ENCODE measurements at regions not wholly inside any gene's neighbourhood (a gene's known extent, or its start where the extent isn't known, plus 50 kb on each side); places are given as distances from the start of the nearest gene placed in this dataset.

- WGBS (ENCODE audit: insufficient coverage): 69% methylated on average over 8 of the region's 17 CpGs
- Mint-ChIP-seq H3K27me3 (ENCODE audit: low read depth in 3 of 3) (peaks cover 0 to 2% (median 0%) of the 10 kb centered on the region in 3 donors), H3K9me3 (peaks cover 0 to 7% (median 0%) of the 10 kb centered on the region in 7 donors), H3K4me1 (no peaks in the 10 kb centered on the region), H3K27ac (no peak overlapping the region), H3K4me3 (no peak overlapping the region), H3K36me3 (no peaks in the 10 kb centered on the region)
- H3K27me3 ChIP-seq (ENCODE audit: control insufficient read depth in 2 of 2, insufficient read depth in 2 of 2, low read length in 2 of 2): no peaks in the 10 kb centered on the region
- H4K20me1 ChIP-seq (ENCODE audit: insufficient read depth, low read length): no peaks in the 10 kb centered on the region
- no peaks in the 10 kb centered on the region for H3K79me2 ChIP-seq (ENCODE audit: insufficient read depth, low read length)
- no peak overlapping the region for H2AFZ ChIP-seq (ENCODE audit: insufficient read depth, low read depth, low read length, poor library complexity, severe bottlenecking)
- no peak for TF ChIP-seq CTCF (IDR thresholded peaks at IDR 0.05)
- intact Hi-C loops (cut with micrococcal nuclease): no loop called here
- DNase-seq: no peak
- no peaks in the 10 kb centered on the region for H3K4me1 ChIP-seq (ENCODE audit: control insufficient read depth in 1 of 2, insufficient read depth in 2 of 2, low read length in 2 of 2)
- no peaks in the 10 kb centered on the region for H3K9me3 ChIP-seq (replicated peaks in 1 of 2; ENCODE audit: control insufficient read depth in 1 of 2, insufficient read depth in 1 of 2, low read length in 2 of 2)
- H3K27ac ChIP-seq (ENCODE audit: low read depth in 1 of 2, low read length in 2 of 2): no peak overlapping the region
- no peak overlapping the region for H3K4me3 ChIP-seq (replicated peaks in 1 of 3; ENCODE audit: low read depth in 2 of 3, low read length in 3 of 3)
- H3K36me3 ChIP-seq (replicated peaks in 1 of 2; ENCODE audit: control insufficient read depth in 1 of 2, insufficient read depth in 2 of 2, low read length in 2 of 2): no peaks in the 10 kb centered on the region
- no peak overlapping the region for H3K9ac ChIP-seq (ENCODE audit: insufficient read depth, low read length, poor library complexity, severe bottlenecking)
- H3K4me2 ChIP-seq (replicated peaks; ENCODE audit: extremely low read depth, low read length, poor library complexity, severe bottlenecking): no peak overlapping the region
These were observed 152.4 kb downstream of the LRRC30 start for GRCh38 chr18:7383002-7383980.

- H3K27ac Mint-ChIP-seq: no peak overlapping the region
- DNase-seq: no peak
These were observed 157.9 kb downstream of the LRRC30 start for GRCh38 chr18:7388741-7389140.

More at GRCh38 chr18:7388741-7389140, 157.9 kb downstream of the LRRC30 start:
- H3K27ac ChIP-seq (ENCODE audit: low read depth in 1 of 2, low read length in 2 of 2): no peak overlapping the region
- Mint-ChIP-seq H3K4me1 (no peaks in the 10 kb centered on the region), H3K4me3 (no peak overlapping the region), H3K9me3 (peaks cover 0 to 7% (median 2%) of the 10 kb centered on the region in 7 donors), H3K27me3 (ENCODE audit: low read depth in 3 of 3) (peaks cover 0 to 2% (median 0%) of the 10 kb centered on the region in 3 donors), H3K36me3 (no peaks in the 10 kb centered on the region)
- H3K4me1 ChIP-seq (ENCODE audit: control insufficient read depth in 1 of 2, insufficient read depth in 2 of 2, low read length in 2 of 2): no peaks in the 10 kb centered on the region
- H4K20me1 ChIP-seq (ENCODE audit: insufficient read depth, low read length): no peaks in the 10 kb centered on the region
- no peaks in the 10 kb centered on the region for H3K9me3 ChIP-seq (replicated peaks in 1 of 2; ENCODE audit: control insufficient read depth in 1 of 2, insufficient read depth in 1 of 2, low read length in 2 of 2)
- H3K27me3 ChIP-seq (ENCODE audit: control insufficient read depth in 2 of 2, insufficient read depth in 2 of 2, low read length in 2 of 2): no peaks in the 10 kb centered on the region
- H3K36me3 ChIP-seq (replicated peaks in 1 of 2; ENCODE audit: control insufficient read depth in 1 of 2, insufficient read depth in 2 of 2, low read length in 2 of 2): no peaks in the 10 kb centered on the region
- H3K4me2 ChIP-seq (replicated peaks; ENCODE audit: extremely low read depth, low read length, poor library complexity, severe bottlenecking): no peak overlapping the region
- no peak overlapping the region for H3K9ac ChIP-seq (ENCODE audit: insufficient read depth, low read length, poor library complexity, severe bottlenecking)
- intact Hi-C loops (cut with micrococcal nuclease): no loop called here
- no peak overlapping the region for H3K4me3 ChIP-seq (replicated peaks in 1 of 3; ENCODE audit: low read depth in 2 of 3, low read length in 3 of 3)
- H3K79me2 ChIP-seq (ENCODE audit: insufficient read depth, low read length): no peaks in the 10 kb centered on the region
- 80% methylated on average over 4 of the region's 5 CpGs for WGBS (ENCODE audit: insufficient coverage)
- TF ChIP-seq CTCF (IDR thresholded peaks at IDR 0.05): no peak
- H2AFZ ChIP-seq (ENCODE audit: insufficient read depth, low read depth, low read length, poor library complexity, severe bottlenecking): no peak overlapping the region

All from CD14-positive monocyte (primary cell).